ENCODE measurements at regions not wholly inside any gene's neighbourhood (a gene's known extent, or its start where the extent isn't known, plus 50 kb on each side); places are given as distances from the start of the nearest gene placed in this dataset.

DNA sequence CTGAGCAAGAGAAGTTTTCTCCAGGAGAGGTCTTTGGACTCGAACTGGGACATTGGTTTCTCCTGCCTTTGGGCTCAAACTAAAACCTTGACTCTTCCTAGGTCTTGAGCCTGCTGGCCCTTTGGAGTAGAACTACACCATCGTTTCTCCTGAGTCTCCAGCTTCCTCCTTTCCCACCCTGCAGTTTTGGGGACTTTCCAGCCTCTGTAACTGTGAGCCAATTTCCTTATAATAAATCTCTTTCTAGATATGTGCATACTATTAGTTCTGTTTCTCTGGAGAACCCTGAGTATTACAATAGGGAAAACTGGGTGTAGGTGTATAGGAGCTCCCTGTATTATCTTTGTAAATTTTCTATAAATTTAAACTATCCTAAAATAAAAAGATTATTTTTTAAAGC lies 219.8 kb upstream of the AGAP1 start:
- Histone ChIP-seq H2AFZ (no peak overlapping the region), H3K4me2 (ENCODE audit: low read length) (no peak overlapping the region), H3K36me3 (ENCODE audit: control insufficient read depth, insufficient read depth, low read length) (no peaks in the 10 kb centered on the region), H3K9ac (no peak overlapping the region), H3K27ac (no peak overlapping the region), H3K4me3 (ENCODE audit: low read depth, low read length) (no peak overlapping the region), H3K79me2 (no peaks in the 10 kb centered on the region), H3K4me1 (no peaks in the 10 kb centered on the region), H3K9me3 (ENCODE audit: control insufficient read depth, low read length) (no peaks in the 10 kb centered on the region), H3K27me3 (ENCODE audit: control insufficient read depth, insufficient read depth, low read length) (no peaks in the 10 kb centered on the region)
- TF ChIP-seq, protein P1, sequence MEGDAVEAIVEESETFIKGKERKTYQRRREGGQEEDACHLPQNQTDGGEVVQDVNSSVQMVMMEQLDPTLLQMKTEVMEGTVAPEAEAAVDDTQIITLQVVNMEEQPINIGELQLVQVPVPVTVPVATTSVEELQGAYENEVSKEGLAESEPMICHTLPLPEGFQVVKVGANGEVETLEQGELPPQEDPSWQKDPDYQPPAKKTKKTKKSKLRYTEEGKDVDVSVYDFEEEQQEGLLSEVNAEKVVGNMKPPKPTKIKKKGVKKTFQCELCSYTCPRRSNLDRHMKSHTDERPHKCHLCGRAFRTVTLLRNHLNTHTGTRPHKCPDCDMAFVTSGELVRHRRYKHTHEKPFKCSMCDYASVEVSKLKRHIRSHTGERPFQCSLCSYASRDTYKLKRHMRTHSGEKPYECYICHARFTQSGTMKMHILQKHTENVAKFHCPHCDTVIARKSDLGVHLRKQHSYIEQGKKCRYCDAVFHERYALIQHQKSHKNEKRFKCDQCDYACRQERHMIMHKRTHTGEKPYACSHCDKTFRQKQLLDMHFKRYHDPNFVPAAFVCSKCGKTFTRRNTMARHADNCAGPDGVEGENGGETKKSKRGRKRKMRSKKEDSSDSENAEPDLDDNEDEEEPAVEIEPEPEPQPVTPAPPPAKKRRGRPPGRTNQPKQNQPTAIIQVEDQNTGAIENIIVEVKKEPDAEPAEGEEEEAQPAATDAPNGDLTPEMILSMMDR (IDR thresholded peaks at IDR 0.05): no peak

DNA sequence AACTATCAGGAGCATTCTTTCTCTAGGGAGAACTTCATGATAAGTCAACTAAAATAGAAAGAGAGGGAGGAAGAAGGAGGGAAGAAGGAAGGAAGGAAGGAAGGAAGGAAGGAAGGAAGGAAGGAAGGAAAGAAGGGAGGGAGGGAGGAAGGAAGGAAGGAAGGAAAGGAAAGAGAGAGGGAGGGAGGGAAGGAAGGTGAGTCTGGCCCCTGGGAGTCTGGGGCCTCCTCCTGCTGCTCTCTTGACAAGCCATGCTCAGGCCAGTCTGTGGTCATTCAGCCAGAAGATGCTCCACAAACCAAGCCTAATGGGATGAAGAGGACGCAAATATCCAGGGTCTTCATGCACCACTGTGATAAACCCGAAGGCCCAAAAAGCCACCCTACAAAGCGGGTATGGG lies 216.4 kb upstream of the AGAP1 start:
- H3K27ac ChIP-seq: no peak overlapping the region
- no peaks in the 10 kb centered on the region for H3K4me1 ChIP-seq
- no peaks in the 10 kb centered on the region for H3K79me2 ChIP-seq
- no peak overlapping the region for H2AFZ ChIP-seq
- no peaks in the 10 kb centered on the region for H3K9me3 ChIP-seq (ENCODE audit: control insufficient read depth, low read length)
- H3K4me2 ChIP-seq (ENCODE audit: low read length): no peak overlapping the region
- no peaks in the 10 kb centered on the region for H3K27me3 ChIP-seq (ENCODE audit: control insufficient read depth, insufficient read depth, low read length)
- no peak overlapping the region for H3K9ac ChIP-seq
- no peaks in the 10 kb centered on the region for H3K36me3 ChIP-seq (ENCODE audit: control insufficient read depth, insufficient read depth, low read length)
- TF ChIP-seq, protein P1 (IDR thresholded peaks at IDR 0.05): no peak
- no peak overlapping the region for H3K4me3 ChIP-seq (ENCODE audit: low read depth, low read length)

DNA sequence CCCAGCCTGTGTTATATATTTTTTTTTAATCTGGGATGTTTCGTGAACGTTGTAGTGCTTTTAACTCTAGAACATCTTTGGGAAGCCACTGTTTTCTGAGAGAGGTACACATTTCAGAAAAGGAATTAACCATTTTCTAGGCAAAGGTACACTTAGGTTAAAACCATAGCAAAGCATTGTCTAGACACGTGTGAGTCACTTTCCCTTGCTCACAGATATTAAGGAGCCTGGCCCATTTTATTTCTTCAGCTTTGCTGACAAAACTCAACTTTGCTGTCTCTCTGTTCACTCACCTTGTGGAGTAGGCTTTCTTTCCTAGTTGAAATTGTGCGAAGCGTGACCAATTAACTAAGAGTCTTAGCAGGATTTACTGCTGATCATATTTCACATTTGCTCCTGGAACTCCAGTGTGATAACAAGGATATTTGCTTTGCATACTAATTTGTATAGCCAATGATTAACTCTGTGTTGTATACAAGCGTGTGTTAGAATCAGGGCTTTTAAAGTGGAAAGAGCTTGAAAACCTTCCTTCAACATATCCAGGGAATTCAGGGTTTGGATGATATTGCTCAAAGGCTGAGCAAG lies 215.0 kb upstream of the AGAP1 start:
- TF ChIP-seq, protein P1 (IDR thresholded peaks at IDR 0.05): no peak
- no peaks in the 10 kb centered on the region for H3K9me3 ChIP-seq (ENCODE audit: control insufficient read depth, low read length)
- no peaks in the 10 kb centered on the region for H3K27me3 ChIP-seq (ENCODE audit: control insufficient read depth, insufficient read depth, low read length)
- no peaks in the 10 kb centered on the region for H3K4me1 ChIP-seq
- no peak overlapping the region for H3K9ac ChIP-seq
- no peaks in the 10 kb centered on the region for H3K79me2 ChIP-seq
- H3K4me2 ChIP-seq (ENCODE audit: low read length): no peak overlapping the region
- no peak overlapping the region for H3K27ac ChIP-seq
- no peak overlapping the region for H3K4me3 ChIP-seq (ENCODE audit: low read depth, low read length)
- H3K36me3 ChIP-seq (ENCODE audit: control insufficient read depth, insufficient read depth, low read length): no peaks in the 10 kb centered on the region
- H2AFZ ChIP-seq: no peak overlapping the region

DNA sequence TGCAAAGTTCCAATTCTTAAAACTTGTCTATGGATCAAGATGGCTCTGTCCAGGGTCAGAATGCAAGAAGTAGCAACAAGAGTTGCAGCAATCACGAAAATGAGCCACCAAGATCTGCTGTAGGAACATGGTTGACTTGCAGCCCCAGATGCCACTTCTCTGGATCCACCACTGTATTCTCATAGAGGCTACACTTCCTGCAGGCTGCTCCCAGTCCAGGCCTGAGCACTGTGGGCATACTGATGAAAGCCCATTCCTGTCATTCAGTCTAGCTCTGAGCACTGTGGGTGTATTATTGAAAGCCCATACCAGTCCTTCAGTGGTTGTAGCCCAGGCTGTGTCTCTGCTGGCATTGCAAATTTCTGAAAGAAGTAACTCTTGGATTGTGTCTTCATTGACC lies 213.9 kb upstream of the AGAP1 start:
- no peak overlapping the region for H3K4me2 ChIP-seq (ENCODE audit: low read length)

DNA sequence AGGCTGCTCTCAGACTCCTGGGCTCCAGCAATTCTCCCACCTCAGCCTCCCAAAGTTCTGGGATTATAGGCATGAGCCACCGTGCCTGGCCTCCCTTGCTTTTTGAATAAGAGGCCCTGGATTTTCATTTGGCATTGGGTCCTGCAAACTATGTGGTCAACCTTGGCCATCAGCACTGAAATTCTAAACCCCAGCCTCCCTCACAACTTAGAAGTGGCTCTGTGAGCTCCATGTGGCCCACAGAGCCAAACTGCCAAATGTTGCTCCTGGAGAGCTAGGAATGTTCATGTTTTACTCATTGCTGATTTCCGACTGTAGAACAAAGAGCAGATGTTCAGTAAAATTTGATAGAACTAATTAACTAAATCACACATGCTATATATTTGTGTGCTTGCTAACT lies 210.6 kb upstream of the AGAP1 start:
- no peak overlapping the region for H2AFZ ChIP-seq
- H3K4me3 ChIP-seq (ENCODE audit: low read depth, low read length): no peak overlapping the region
- H3K9ac ChIP-seq: no peak overlapping the region
- no peaks in the 10 kb centered on the region for H3K27me3 ChIP-seq (ENCODE audit: control insufficient read depth, insufficient read depth, low read length)
- no peak overlapping the region for H3K4me2 ChIP-seq (ENCODE audit: low read length)
- H3K9me3 ChIP-seq (ENCODE audit: control insufficient read depth, low read length): no peaks in the 10 kb centered on the region
- no peaks in the 10 kb centered on the region for H3K36me3 ChIP-seq (ENCODE audit: control insufficient read depth, insufficient read depth, low read length)
- H3K27ac ChIP-seq: no peak overlapping the region
- TF ChIP-seq, protein P1 (IDR thresholded peaks at IDR 0.05): no peak
- H3K79me2 ChIP-seq: no peaks in the 10 kb centered on the region
- H3K4me1 ChIP-seq: no peaks in the 10 kb centered on the region

More for the DNA sequence above, 213.9 kb upstream of the AGAP1 start:
- Histone ChIP-seq H3K4me1 (no peaks in the 10 kb centered on the region), H3K9me3 (ENCODE audit: control insufficient read depth, low read length) (no peaks in the 10 kb centered on the region), H3K27me3 (ENCODE audit: control insufficient read depth, insufficient read depth, low read length) (no peaks in the 10 kb centered on the region), H3K4me3 (ENCODE audit: low read depth, low read length) (no peak overlapping the region), H3K27ac (no peak overlapping the region), H3K36me3 (ENCODE audit: control insufficient read depth, insufficient read depth, low read length) (no peaks in the 10 kb centered on the region), H3K79me2 (no peaks in the 10 kb centered on the region), H3K9ac (no peak overlapping the region), H2AFZ (no peak overlapping the region)
- TF ChIP-seq, protein P1 (IDR thresholded peaks at IDR 0.05): no peak
